ENCODE measurements at regions not wholly inside any gene's neighbourhood (a gene's known extent, or its start where the extent isn't known, plus 50 kb on each side); places are given as distances from the start of the nearest gene placed in this dataset.
"Not testable (repeated sequence)": the region's sequence is repeated elsewhere in the genome, so short reads cannot be mapped to it uniquely, and the experiment has no call there.

GRCh38 chr7:91427051-91427450, 162.8 kb downstream of the FZD1 start:
- H3K4me3 ChIP-seq (ENCODE audit: low read depth, low read length) = no peak overlapping the region
- TF ChIP-seq CTCF (IDR thresholded peaks at IDR 0.05; ENCODE audit: borderline replicate concordance, insufficient read depth, low read depth, low read length) = no peak

DNA sequence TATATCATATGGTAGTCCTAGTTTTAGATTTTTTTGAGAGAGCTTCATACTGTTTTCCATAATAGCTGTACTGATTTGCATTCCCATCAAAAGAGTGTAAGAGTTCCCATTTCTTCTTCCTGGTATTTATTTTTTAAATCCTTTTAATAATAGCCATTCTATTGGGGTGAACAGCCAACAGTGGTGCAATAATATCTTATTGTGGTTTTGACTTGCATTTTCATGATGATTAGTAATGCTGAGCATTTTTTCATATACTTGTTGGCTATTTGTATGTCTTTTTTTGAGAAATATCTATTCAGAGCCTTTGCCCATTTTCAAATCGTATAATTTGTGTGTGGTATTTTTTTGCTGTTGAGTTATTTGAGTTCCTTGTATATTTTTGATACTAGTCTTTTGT, 167.4 kb downstream of the FZD1 start:
- no peak overlapping the region for H3K4me3 ChIP-seq (ENCODE audit: low read depth, low read length)
- no peak for TF ChIP-seq CTCF (IDR thresholded peaks at IDR 0.05; ENCODE audit: borderline replicate concordance, insufficient read depth, low read depth, low read length)

DNA sequence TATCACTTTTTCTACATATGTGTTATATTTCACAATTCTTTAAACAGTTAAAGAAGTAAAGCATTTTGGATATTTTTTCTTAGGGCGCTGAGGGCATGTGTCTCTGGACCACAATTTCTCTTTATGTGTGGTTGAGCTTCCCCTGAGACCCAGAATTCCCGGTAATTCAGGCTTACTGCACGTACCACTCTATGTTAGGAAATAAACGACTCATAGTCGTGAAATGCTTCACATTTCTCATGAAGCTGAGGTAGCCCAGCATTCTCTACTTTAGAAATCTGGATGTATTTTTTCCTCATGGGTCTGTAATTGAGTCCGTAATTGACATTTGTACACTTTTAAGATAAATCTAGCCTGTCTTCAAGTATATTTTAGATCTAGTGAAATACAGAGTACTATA, 170.6 kb downstream of the FZD1 start:
- TF ChIP-seq CTCF (IDR thresholded peaks at IDR 0.05; ENCODE audit: borderline replicate concordance, insufficient read depth, low read depth, low read length) = no peak
- no peak overlapping the region for H3K4me3 ChIP-seq (ENCODE audit: low read depth, low read length)

- no peak overlapping the region for H3K4me3 ChIP-seq (ENCODE audit: low read depth, low read length)
- TF ChIP-seq CTCF (IDR thresholded peaks at IDR 0.05; ENCODE audit: borderline replicate concordance, insufficient read depth, low read depth, low read length) = no peak
Observed at GRCh38 chr7:91435381-91436059, 171.3 kb downstream of the FZD1 start.

GRCh38 chr7:91436655-91437054, 172.4 kb downstream of the FZD1 start:
- H3K4me3 ChIP-seq (ENCODE audit: low read depth, low read length) = no peak overlapping the region
- no peak for TF ChIP-seq CTCF (IDR thresholded peaks at IDR 0.05; ENCODE audit: borderline replicate concordance, insufficient read depth, low read depth, low read length)

DNA sequence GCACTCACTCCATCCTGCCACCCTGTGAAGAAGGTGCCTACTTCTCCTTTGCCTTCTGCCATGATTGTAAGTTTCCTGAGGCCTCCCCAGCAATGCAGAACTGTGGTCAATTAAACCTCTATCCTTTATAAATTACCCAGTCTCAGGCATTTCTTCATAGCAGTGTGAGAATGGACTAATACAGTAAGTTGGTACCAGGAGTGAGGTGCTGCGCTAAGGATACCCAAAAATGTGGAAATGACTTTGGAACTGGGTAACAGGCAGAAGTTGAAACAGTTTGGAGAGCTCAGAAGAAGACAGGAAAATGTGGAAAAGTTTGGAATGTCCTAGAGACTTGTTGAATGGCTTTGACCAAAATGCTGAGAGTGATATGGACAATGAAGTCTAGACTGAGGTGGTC, 176.0 kb downstream of the FZD1 start:
- H3K4me3 ChIP-seq (ENCODE audit: low read depth, low read length) = not testable (repeated sequence)

- TF ChIP-seq CTCF (IDR thresholded peaks at IDR 0.05; ENCODE audit: borderline replicate concordance, insufficient read depth, low read depth, low read length) = no peak
- H3K4me3 ChIP-seq (ENCODE audit: low read depth, low read length) = no peak overlapping the region
Observed at GRCh38 chr7:91443862-91444261, 179.6 kb downstream of the FZD1 start.

DNA sequence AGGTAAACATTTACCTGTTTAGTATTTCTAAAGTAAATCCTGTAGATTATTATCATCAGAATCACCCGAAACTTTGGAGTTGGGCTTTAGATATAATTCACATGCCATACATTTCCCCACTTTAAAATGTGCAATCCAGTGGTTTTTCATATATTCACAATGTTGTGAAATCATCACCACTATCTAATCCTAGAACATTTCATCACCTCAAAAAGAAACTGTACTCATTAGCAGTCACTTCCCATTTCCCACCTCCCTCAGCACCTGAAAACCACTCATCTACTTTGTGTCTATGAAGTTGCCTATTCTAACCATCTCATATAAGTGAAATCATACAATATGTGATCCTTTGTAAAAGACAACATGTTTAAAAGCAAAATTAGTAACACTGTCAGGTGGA, 182.6 kb downstream of the FZD1 start:
- TF ChIP-seq CTCF (IDR thresholded peaks at IDR 0.05; ENCODE audit: borderline replicate concordance, insufficient read depth, low read depth, low read length) = no peak
- H3K4me3 ChIP-seq (ENCODE audit: low read depth, low read length) = no peak overlapping the region
